ENCODE measurements at regions not wholly inside any gene's neighbourhood (a gene's known extent, or its start where the extent isn't known, plus 50 kb on each side); places are given as distances from the start of the nearest gene placed in this dataset.
A peak's percentile ranks its signal among the peaks of the same experiment; 100 is the strongest.

- WGBS, 2 donors: 28 to 47% methylated on average over 3 of the region's 3 CpGs
These were observed 140.5 kb downstream of the SNX18 start for GRCh38 chr5:54658010-54658409.

DNA sequence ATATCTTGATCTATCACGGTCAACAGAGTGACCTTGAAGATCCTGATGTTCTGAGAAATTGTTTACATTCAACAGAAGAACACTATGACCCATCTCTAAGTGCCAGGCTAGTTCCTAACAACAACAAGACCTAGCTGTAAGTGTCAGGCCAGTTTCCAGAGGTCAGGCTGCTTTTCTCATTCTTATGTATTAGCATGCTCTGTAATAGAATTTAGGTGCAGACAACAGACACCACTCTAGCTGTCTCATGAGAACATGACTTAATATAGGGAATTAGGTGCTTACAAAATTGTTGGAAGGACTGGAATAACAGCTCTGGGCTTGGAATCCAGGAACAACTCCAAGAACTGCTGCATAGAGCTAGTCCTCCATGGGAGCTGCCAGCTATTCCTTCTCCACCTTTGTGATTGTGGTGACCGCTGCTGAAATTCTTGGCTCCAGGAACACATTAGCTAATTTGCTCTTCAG lies 138.7 kb downstream of the SNX18 start:
- TF ChIP-seq, protein P1, sequence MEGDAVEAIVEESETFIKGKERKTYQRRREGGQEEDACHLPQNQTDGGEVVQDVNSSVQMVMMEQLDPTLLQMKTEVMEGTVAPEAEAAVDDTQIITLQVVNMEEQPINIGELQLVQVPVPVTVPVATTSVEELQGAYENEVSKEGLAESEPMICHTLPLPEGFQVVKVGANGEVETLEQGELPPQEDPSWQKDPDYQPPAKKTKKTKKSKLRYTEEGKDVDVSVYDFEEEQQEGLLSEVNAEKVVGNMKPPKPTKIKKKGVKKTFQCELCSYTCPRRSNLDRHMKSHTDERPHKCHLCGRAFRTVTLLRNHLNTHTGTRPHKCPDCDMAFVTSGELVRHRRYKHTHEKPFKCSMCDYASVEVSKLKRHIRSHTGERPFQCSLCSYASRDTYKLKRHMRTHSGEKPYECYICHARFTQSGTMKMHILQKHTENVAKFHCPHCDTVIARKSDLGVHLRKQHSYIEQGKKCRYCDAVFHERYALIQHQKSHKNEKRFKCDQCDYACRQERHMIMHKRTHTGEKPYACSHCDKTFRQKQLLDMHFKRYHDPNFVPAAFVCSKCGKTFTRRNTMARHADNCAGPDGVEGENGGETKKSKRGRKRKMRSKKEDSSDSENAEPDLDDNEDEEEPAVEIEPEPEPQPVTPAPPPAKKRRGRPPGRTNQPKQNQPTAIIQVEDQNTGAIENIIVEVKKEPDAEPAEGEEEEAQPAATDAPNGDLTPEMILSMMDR (IDR thresholded peaks at IDR 0.05): no peak
- no peak for TF ChIP-seq POLR2A (IDR thresholded peaks at IDR 0.05)
- intact Hi-C loops (cut with DNase I; ENCODE audit: low total_unique reads): no loop called here
- DNase-seq (ENCODE audit: low spot score in 2 of 2): peak in 1 of 2 donors; percentile 56
- H3K4me3 ChIP-seq (ENCODE audit: low read depth, poor library complexity, severe bottlenecking): no peak overlapping the region
- WGBS, 2 donors: 47 to 63% methylated on average over 2 of the region's 2 CpGs

More at GRCh38 chr5:54658010-54658409, 140.5 kb downstream of the SNX18 start:
- TF ChIP-seq POLR2A (IDR thresholded peaks at IDR 0.05): no peak
- TF ChIP-seq, protein P1 (IDR thresholded peaks at IDR 0.05): no peak
- no peak overlapping the region for H3K4me3 ChIP-seq (ENCODE audit: low read depth, poor library complexity, severe bottlenecking)
- DNase-seq (ENCODE audit: low spot score in 2 of 2): peak in 1 of 2 donors; percentile 41
- intact Hi-C loops (cut with DNase I; ENCODE audit: low total_unique reads): no loop called here

DNA sequence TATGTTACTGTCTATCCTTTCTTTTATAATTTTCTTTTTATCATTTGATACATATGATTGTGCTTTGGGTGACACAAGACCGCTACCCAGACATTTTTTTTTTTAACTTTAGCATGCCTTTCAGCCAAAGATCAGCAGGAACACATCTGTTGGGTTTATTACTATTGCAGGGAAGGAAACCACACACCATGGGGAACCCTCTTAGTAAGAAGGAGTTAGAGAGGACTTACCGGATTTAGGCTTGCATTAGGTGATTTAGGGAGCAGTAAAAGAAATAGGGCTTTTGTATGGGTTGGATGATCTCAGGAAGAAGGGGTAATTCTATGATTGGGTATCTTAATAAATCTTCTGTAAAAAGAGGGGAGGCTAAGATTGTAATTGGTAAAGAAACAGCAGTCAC lies 138.2 kb downstream of the SNX18 start:
- 91 to 97% methylated on average over 2 of the region's 2 CpGs for WGBS, 2 donors
- DNase-seq (ENCODE audit: low spot score in 2 of 2): no peak
- TF ChIP-seq, protein P1 (IDR thresholded peaks at IDR 0.05): no peak
- no peak for TF ChIP-seq POLR2A (IDR thresholded peaks at IDR 0.05)
- H3K4me3 ChIP-seq (ENCODE audit: low read depth, poor library complexity, severe bottlenecking): no peak overlapping the region
- intact Hi-C loops (cut with DNase I; ENCODE audit: low total_unique reads): no loop called here

DNA sequence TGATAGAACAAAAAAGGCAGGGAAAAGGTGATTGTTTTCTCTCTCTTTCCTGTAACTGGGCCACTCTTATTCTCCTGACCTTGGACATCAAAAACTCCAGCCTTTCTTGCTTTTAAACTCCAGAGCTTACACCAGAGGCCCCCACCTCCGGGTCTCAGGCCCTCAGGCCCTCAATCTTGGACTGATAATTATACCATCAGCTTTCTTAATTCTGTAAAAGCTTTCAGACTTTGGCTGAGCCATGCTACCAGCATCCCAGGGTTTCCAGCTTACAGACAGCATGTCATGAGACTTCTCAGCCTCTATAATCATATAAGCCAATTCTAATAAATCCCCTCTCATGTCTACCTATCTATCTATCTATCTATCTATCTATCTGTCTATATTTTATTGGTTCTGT lies 137.7 kb downstream of the SNX18 start:
- intact Hi-C loops (cut with DNase I; ENCODE audit: low total_unique reads): no loop called here
- no peak for DNase-seq (ENCODE audit: low spot score in 2 of 2)
- TF ChIP-seq, protein P1 (IDR thresholded peaks at IDR 0.05): no peak
- no peak for TF ChIP-seq POLR2A (IDR thresholded peaks at IDR 0.05)
- WGBS, 2 donors: 57 to 71% methylated on average over 1 of the region's 1 CpG
- H3K4me3 ChIP-seq (ENCODE audit: low read depth, poor library complexity, severe bottlenecking): no peak overlapping the region

GRCh38 chr5:54653956-54654614 lies 136.5 kb downstream of the SNX18 start:
- intact Hi-C loops (cut with DNase I; ENCODE audit: low total_unique reads): no loop called here
- DNase-seq (ENCODE audit: low spot score in 2 of 2): no peak
- H3K4me3 ChIP-seq (ENCODE audit: low read depth, poor library complexity, severe bottlenecking): no peak overlapping the region
- TF ChIP-seq, protein P1 (IDR thresholded peaks at IDR 0.05): no peak
- TF ChIP-seq POLR2A (IDR thresholded peaks at IDR 0.05): no peak
- 93 to 94% methylated on average over 2 of the region's 2 CpGs for WGBS, 2 donors

Data from lower leg skin (tissue), 4 donors.